OCI-LY3 (cell line): ENCODE measurements at regions not wholly inside any gene's neighbourhood (a gene's known extent, or its start where the extent isn't known, plus 50 kb on each side); places are given as distances from the start of the nearest gene placed in this dataset.
A peak's percentile ranks its signal among the peaks of the same experiment; 100 is the strongest.

Experiments used
- H2AFZ ChIP-seq: fragments of 200-600, 300-600 bp; shearing (Covaris generic); 2 replicates; pipeline ENCODE4 v1.6.0; 2014; ENCODE audit warnings: antibody characterized with exemption, low read depth, low read length
- H3K27ac ChIP-seq: fragments of 200-600, 300-600 bp; sonication (generic); 2 replicates; pipeline ENCODE4 v1.5.1; 2014; ENCODE audit warnings: mild to moderate bottlenecking, low read length, moderate library complexity, mixed read lengths
- H3K27me3 ChIP-seq: fragments of 200-600, 300-600 bp; sonication (generic); 2 replicates; pipeline ENCODE4 v1.6.1; 2014; ENCODE audit warnings: low read depth, low read length, mixed read lengths
- H3K36me3 ChIP-seq: fragments of 200-600, 300-600 bp; sonication (generic); replicated peaks from 2 replicates; pipeline ENCODE3; 2014; ENCODE audit warnings: low read depth, low read length, mixed read lengths
- H3K4me1 ChIP-seq: fragments of 300-600, 200-600 bp; sonication (generic); 2 replicates; pipeline ENCODE4 v1.6.1; 2014; ENCODE audit warnings: low read length, mixed read lengths
- H3K4me2 ChIP-seq: fragments of 200-600, 300-600 bp; sonication (generic); 2 replicates; pipeline ENCODE4 v1.6.1; 2014; ENCODE audit warnings: low read length, mixed read lengths
- H3K4me3 ChIP-seq: fragments of 300-600, 200-600 bp; sonication (generic); 2 replicates; pipeline ENCODE4 v1.5.1; 2014; ENCODE audit warnings: antibody characterized with exemption, mild to moderate bottlenecking, low read length, moderate library complexity
- H3K79me2 ChIP-seq: fragments of 300-600, 200-600 bp; shearing (Covaris generic); 2 replicates; pipeline ENCODE4 v1.6.1; 2014; ENCODE audit warnings: mild to moderate bottlenecking, low read length, mixed read lengths
- H3K9ac ChIP-seq: fragments of 300-600, 200-600 bp; shearing (Covaris generic); 2 replicates; pipeline ENCODE4 v1.6.0; 2014; ENCODE audit warnings: mild to moderate bottlenecking, low read length, moderate library complexity
- H3K9me3 ChIP-seq: fragments of 200-600, 300-600 bp; shearing (Covaris generic); 2 replicates; pipeline ENCODE4 v1.6.1; 2014; ENCODE audit warnings: low read length, mixed read lengths; ENCODE audit not compliant: insufficient read depth
- H4K20me1 ChIP-seq: fragments of 200-600, 300-600 bp; sonication (generic); 2 replicates; pipeline ENCODE4 v1.6.1; 2016; ENCODE audit warnings: low read length, mixed read lengths; ENCODE audit not compliant: insufficient read depth
- EZH2phosphoT487 ChIP-seq: fragments of 200-600 bp; shearing (Covaris generic); IDR thresholded peaks from 2 replicates; pipeline ENCODE4 v1.6.1; 2018; ENCODE audit warnings: antibody characterized with exemption, mixed run types, low read depth
- TF ChIP-seq, protein P1 (sequence below): fragments of 200-600, 300-600 bp; sonication (generic); IDR thresholded peaks from 2 replicates; pipeline ENCODE4 v1.5.1; 2014; ENCODE audit warnings: antibody characterized with exemption, low read length, low read depth

DNA sequence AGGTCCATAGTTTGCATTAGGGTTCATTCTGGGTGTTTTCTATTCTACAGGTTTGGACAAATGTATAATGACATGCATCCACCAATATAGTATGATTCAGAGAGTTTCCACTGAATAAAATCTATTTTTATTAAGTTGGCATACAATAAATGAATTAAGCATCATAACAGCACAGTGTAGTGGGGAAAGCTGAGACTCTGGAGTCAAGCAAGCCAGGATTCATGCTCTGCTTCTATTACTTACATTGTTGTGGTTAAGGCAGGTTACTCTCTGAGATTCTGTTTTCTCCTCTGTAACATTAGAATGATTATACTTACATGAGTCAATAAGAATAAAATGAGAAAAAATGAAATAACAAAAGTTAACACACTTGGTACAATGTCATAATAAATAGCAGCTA is 131.3 kb downstream of the SLC30A10 start:
- Histone ChIP-seq H3K27ac (no peak overlapping the region), H3K4me2 (no peak overlapping the region), H3K36me3 (no peaks in the 10 kb centered on the region), H3K4me3 (no peak overlapping the region), H3K9me3 (no peaks in the 10 kb centered on the region), H2AFZ (no peak overlapping the region), H3K79me2 (no peaks in the 10 kb centered on the region), H3K4me1 (peaks cover 72% of the 10 kb centered on the region), H3K27me3 (no peaks in the 10 kb centered on the region), H3K9ac (no peak overlapping the region), H4K20me1 (no peaks in the 10 kb centered on the region)
- TF ChIP-seq, protein P1, sequence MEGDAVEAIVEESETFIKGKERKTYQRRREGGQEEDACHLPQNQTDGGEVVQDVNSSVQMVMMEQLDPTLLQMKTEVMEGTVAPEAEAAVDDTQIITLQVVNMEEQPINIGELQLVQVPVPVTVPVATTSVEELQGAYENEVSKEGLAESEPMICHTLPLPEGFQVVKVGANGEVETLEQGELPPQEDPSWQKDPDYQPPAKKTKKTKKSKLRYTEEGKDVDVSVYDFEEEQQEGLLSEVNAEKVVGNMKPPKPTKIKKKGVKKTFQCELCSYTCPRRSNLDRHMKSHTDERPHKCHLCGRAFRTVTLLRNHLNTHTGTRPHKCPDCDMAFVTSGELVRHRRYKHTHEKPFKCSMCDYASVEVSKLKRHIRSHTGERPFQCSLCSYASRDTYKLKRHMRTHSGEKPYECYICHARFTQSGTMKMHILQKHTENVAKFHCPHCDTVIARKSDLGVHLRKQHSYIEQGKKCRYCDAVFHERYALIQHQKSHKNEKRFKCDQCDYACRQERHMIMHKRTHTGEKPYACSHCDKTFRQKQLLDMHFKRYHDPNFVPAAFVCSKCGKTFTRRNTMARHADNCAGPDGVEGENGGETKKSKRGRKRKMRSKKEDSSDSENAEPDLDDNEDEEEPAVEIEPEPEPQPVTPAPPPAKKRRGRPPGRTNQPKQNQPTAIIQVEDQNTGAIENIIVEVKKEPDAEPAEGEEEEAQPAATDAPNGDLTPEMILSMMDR, result no peak
- no peak for TF ChIP-seq EZH2phosphoT487

DNA sequence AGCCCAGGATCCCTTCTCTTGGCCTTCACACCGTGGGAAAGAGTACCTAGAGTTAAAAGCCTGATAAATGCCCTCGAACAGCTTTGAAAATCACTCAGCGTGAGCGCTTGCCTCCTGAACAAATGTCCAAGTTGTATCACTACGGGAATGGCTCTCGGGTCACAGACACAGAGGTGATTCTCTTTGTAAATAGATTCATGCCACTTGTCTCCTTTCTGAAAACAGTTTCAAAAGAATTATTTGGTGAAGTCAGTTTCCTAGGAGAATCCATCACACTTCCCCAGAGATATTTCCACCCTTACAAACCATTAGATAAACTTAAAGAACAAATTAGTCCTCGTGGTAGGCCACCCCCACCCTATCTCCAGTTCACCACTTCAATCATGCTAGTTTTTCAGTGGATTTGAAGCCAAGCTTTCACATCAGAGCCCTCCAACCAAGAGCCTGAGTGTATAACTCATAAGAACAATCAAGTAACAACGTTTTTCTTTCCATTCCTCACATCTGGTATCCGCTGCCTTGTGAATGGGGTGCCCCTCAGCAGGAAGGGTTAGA is 132.9 kb downstream of the SLC30A10 start:
- no peaks in the 10 kb centered on the region for H3K79me2 ChIP-seq
- no peaks in the 10 kb centered on the region for H4K20me1 ChIP-seq
- H2AFZ ChIP-seq, result no peak overlapping the region
- peaks cover 68% of the 10 kb centered on the region for H3K4me1 ChIP-seq
- H3K4me2 ChIP-seq, result no peak overlapping the region
- TF ChIP-seq, protein P1, result no peak
- no peak for TF ChIP-seq EZH2phosphoT487
- H3K4me3 ChIP-seq, result no peak overlapping the region
- no peak overlapping the region for H3K9ac ChIP-seq
- H3K36me3 ChIP-seq, result no peaks in the 10 kb centered on the region
- H3K9me3 ChIP-seq, result no peaks in the 10 kb centered on the region
- no peak overlapping the region for H3K27ac ChIP-seq
- peaks cover 6% of the 10 kb centered on the region; the same call in 1 of the 2 replicates for H3K27me3 ChIP-seq

DNA sequence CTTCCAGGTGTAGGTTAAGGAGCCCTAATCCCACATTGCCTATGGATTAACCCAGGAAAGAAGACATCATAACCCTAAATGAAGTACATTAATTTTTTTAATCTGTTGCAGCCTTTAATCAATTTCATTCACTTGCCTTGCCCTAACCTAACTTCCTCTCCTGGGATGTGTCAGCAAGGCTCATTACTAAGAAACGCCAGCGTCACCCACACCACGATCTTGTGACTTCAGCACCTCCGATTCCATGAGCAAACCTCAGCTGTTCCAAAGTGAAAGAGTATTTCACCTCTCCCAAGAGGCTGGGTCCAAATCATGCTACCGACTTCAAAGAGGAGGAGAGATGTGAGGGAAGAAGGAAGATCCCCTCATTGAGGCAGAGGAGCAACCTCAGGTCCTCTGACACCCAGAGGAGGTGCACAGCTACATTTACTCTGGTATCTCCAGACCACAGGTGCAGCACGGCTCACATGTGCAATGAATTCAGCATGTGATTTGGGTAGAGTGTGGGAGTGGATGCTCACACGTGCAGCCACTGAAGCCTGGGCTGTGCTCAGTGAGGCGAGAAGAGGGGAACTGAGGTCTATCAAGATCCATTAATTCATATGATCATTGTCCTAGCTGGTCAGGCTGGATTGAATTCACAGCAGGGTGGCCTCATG is 134.1 kb downstream of the SLC30A10 start:
- Histone ChIP-seq H3K4me3 (peak overlapping the region; percentile 72), H3K9me3 (no peaks in the 10 kb centered on the region), H3K36me3 (no peaks in the 10 kb centered on the region), H3K27ac (peak overlapping the region; percentile 55), H2AFZ (peak overlapping the region; percentile 48), H3K79me2 (no peaks in the 10 kb centered on the region), H3K27me3 (peaks cover 6% of the 10 kb centered on the region; the same call in 1 of the 2 replicates), H3K9ac (peak overlapping the region; percentile 48; the same call in 1 of the 2 replicates), H3K4me1 (peaks cover 56% of the 10 kb centered on the region), H3K4me2 (peak overlapping the region; percentile 93), H4K20me1 (no peaks in the 10 kb centered on the region)
- TF ChIP-seq, protein P1, result no peak
- no peak for TF ChIP-seq EZH2phosphoT487

DNA sequence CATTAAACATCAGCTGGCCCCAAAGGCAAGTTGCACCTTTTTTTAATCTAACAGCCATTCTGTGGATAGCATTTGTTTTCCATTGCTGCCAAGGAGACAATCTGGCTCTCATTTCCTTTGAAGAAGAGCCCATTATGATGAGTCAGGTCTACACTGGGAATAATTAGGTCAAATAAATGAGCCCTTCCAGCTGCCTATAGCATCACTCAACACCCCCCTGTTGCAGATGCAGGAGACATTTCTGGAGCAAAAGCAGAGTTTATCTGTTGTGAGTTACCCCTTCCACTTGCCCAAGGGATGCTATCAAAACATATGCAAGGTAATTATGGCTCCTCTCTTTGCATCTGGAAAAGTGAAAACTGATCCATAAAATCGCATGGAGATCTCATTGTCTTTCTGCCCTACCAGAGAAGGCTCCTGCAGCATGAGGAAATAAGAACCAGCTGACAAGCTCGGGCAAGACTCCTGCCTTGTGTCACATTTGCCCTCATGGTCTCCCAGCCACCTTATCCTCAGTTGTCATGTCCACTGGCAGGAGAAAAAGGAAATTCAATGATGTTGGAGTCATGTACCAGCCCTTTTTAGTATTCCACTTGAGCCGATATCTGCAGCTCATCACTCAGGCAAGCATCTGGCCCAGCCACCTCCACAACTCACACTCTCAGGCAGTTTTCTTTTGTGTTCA is 135.9 kb downstream of the SLC30A10 start:
- Histone ChIP-seq H3K79me2 (no peaks in the 10 kb centered on the region), H3K9me3 (peaks cover 5% of the 10 kb centered on the region; the same call in 1 of the 2 replicates), H3K27ac (no peak overlapping the region), H3K36me3 (no peaks in the 10 kb centered on the region), H3K4me2 (no peak overlapping the region), H3K9ac (no peak overlapping the region), H3K27me3 (peaks cover 6% of the 10 kb centered on the region; the same call in 1 of the 2 replicates), H2AFZ (no peak overlapping the region), H3K4me3 (no peak overlapping the region), H4K20me1 (no peaks in the 10 kb centered on the region), H3K4me1 (peaks cover 40% of the 10 kb centered on the region)
- TF ChIP-seq, protein P1, result no peak
- no peak for TF ChIP-seq EZH2phosphoT487
